Activated CD8-positive, alpha-beta T cell treated with anti-CD3 and anti-CD28 coated beads, Interleukin-2, amount 10 ng/mL, durations not matched to agents 7 days and 5 days (primary cell): ENCODE measurements at regions not wholly inside any gene's neighbourhood (a gene's known extent, or its start where the extent isn't known, plus 50 kb on each side); places are given as distances from the start of the nearest gene placed in this dataset.

ENCODE experiments used
- ATAC-seq: fragments of 150-1000 bp; cut with Tn5 transposase; one replicate; pipeline ENCODE4 v1.10.0; 2021; ENCODE audit warnings: moderate library complexity
- CTCF ChIA-PET: fragments of 350-600 bp; sonication (Branson Sonifier 250); formaldehyde crosslinking; loops from one replicate; lab custom pipeline; 2021; ENCODE audit warnings: antibody characterized with exemption; lab: Charles Lee
- POLR2A ChIA-PET: fragments of 350-600 bp; sonication (Branson Sonifier 250); formaldehyde crosslinking; loops from one replicate; lab custom pipeline; 2021; ENCODE audit warnings: antibody characterized with exemption; lab: Charles Lee
- DNase-seq: peaks from one replicate; pipeline ENCODE4 v3.0.0-alpha.2; 2020
- H3K27ac Mint-ChIP-seq: one replicate; pipeline ENCODE4 v1.8.0; 2021; ENCODE audit warnings: mild to moderate bottlenecking, mixed read lengths
- H3K27me3 Mint-ChIP-seq: one replicate; pipeline ENCODE4 v1.8.0; 2021; ENCODE audit warnings: low read depth, mixed read lengths
- H3K36me3 Mint-ChIP-seq: one replicate; pipeline ENCODE4 v1.8.0; 2021; ENCODE audit warnings: low read depth, mixed read lengths
- H3K4me1 Mint-ChIP-seq: one replicate; pipeline ENCODE4 v1.8.0; 2021; ENCODE audit warnings: low read depth, mixed read lengths
- H3K4me3 Mint-ChIP-seq: one replicate; pipeline ENCODE4 v1.8.0; 2021; ENCODE audit warnings: mild to moderate bottlenecking, mixed read lengths
- H3K9me3 Mint-ChIP-seq: one replicate; pipeline ENCODE4 v1.8.0; 2022; ENCODE audit warnings: mixed read lengths; ENCODE audit not compliant: insufficient read depth

GRCh38 chr17:71257096-71257495 lies 863.7 kb upstream of the SOX9 start:
- H3K27me3 Mint-ChIP-seq = no peaks in the 10 kb centered on the region
- H3K36me3 Mint-ChIP-seq = no peaks in the 10 kb centered on the region
- no peaks in the 10 kb centered on the region for H3K4me1 Mint-ChIP-seq
- no peak for ATAC-seq
- no peak overlapping the region for H3K4me3 Mint-ChIP-seq
- H3K27ac Mint-ChIP-seq = no peak overlapping the region
- ChIA-PET POLR2A (no interaction called here), CTCF (no interaction called here)
- DNase-seq = no peak
- no peaks in the 10 kb centered on the region for H3K9me3 Mint-ChIP-seq

GRCh38 chr17:71260366-71260940 lies 860.4 kb upstream of the SOX9 start:
- ChIA-PET POLR2A (no interaction called here), CTCF (no interaction called here)
- Mint-ChIP-seq H3K9me3 (no peaks in the 10 kb centered on the region), H3K36me3 (no peaks in the 10 kb centered on the region), H3K27me3 (no peaks in the 10 kb centered on the region), H3K4me1 (no peaks in the 10 kb centered on the region), H3K27ac (no peak overlapping the region), H3K4me3 (no peak overlapping the region)
- ATAC-seq (no peak), DNase-seq (no peak)

- H3K36me3 Mint-ChIP-seq = no peaks in the 10 kb centered on the region
- H3K27me3 Mint-ChIP-seq = no peaks in the 10 kb centered on the region
- CTCF ChIA-PET = no interaction called here
- no peaks in the 10 kb centered on the region for H3K4me1 Mint-ChIP-seq
- POLR2A ChIA-PET = no interaction called here
- peaks cover 5% of the 10 kb centered on the region for H3K9me3 Mint-ChIP-seq
- DNase-seq (no peak), ATAC-seq (no peak)
- no peak overlapping the region for H3K4me3 Mint-ChIP-seq
- no peak overlapping the region for H3K27ac Mint-ChIP-seq
These were observed 858.2 kb upstream of the SOX9 start for GRCh38 chr17:71262586-71262985.

GRCh38 chr17:71267668-71268067 lies 853.2 kb upstream of the SOX9 start:
- Mint-ChIP-seq H3K36me3 (no peaks in the 10 kb centered on the region), H3K27ac (no peak overlapping the region), H3K9me3 (peaks cover 12% of the 10 kb centered on the region), H3K4me1 (no peaks in the 10 kb centered on the region), H3K27me3 (no peaks in the 10 kb centered on the region), H3K4me3 (no peak overlapping the region)
- ChIA-PET POLR2A (no interaction called here), CTCF (no interaction called here)
- DNase-seq (no peak), ATAC-seq (no peak)

GRCh38 chr17:71269201-71269600 lies 851.6 kb upstream of the SOX9 start:
- ChIA-PET CTCF (no interaction called here), POLR2A (no interaction called here)
- ATAC-seq = no peak
- H3K4me3 Mint-ChIP-seq = no peak overlapping the region
- no peak overlapping the region for H3K27ac Mint-ChIP-seq
- H3K9me3 Mint-ChIP-seq = peaks cover 12% of the 10 kb centered on the region
- DNase-seq = no peak
- H3K27me3 Mint-ChIP-seq = no peaks in the 10 kb centered on the region
- H3K4me1 Mint-ChIP-seq = no peaks in the 10 kb centered on the region
- H3K36me3 Mint-ChIP-seq = no peaks in the 10 kb centered on the region

GRCh38 chr17:71273441-71273840 lies 847.4 kb upstream of the SOX9 start:
- H3K4me1 Mint-ChIP-seq = no peaks in the 10 kb centered on the region
- H3K27me3 Mint-ChIP-seq = no peaks in the 10 kb centered on the region
- ATAC-seq (no peak), DNase-seq (no peak)
- ChIA-PET CTCF (no interaction called here), POLR2A (no interaction called here)
- no peak overlapping the region for H3K4me3 Mint-ChIP-seq
- no peak overlapping the region for H3K27ac Mint-ChIP-seq
- H3K9me3 Mint-ChIP-seq = peaks cover 12% of the 10 kb centered on the region
- no peaks in the 10 kb centered on the region for H3K36me3 Mint-ChIP-seq

GRCh38 chr17:71276079-71276478 lies 844.7 kb upstream of the SOX9 start:
- Mint-ChIP-seq H3K4me3 (no peak overlapping the region), H3K9me3 (peaks cover 10% of the 10 kb centered on the region), H3K27me3 (no peaks in the 10 kb centered on the region), H3K27ac (no peak overlapping the region), H3K4me1 (no peaks in the 10 kb centered on the region), H3K36me3 (no peaks in the 10 kb centered on the region)
- POLR2A ChIA-PET = no interaction called here
- CTCF ChIA-PET = no interaction called here
- no peak for ATAC-seq
- DNase-seq = no peak

- ATAC-seq (no peak), DNase-seq (no peak)
- ChIA-PET POLR2A (no interaction called here), CTCF (no interaction called here)
- Mint-ChIP-seq H3K4me1 (no peaks in the 10 kb centered on the region), H3K9me3 (peaks cover 5% of the 10 kb centered on the region), H3K27me3 (no peaks in the 10 kb centered on the region), H3K4me3 (no peak overlapping the region), H3K36me3 (no peaks in the 10 kb centered on the region), H3K27ac (no peak overlapping the region)
These were observed 837.3 kb upstream of the SOX9 start for GRCh38 chr17:71283486-71283885.

- POLR2A ChIA-PET = no interaction called here
- no peaks in the 10 kb centered on the region for H3K4me1 Mint-ChIP-seq
These were observed 836.6 kb upstream of the SOX9 start for GRCh38 chr17:71284032-71284755.

GRCh38 chr17:71286625-71287024 lies 834.2 kb upstream of the SOX9 start:
- Mint-ChIP-seq H3K36me3 (no peaks in the 10 kb centered on the region), H3K4me3 (no peak overlapping the region), H3K27ac (no peak overlapping the region), H3K4me1 (no peaks in the 10 kb centered on the region), H3K27me3 (no peaks in the 10 kb centered on the region), H3K9me3 (no peaks in the 10 kb centered on the region)
- no peak for ATAC-seq
- ChIA-PET POLR2A (no interaction called here), CTCF (no interaction called here)
- DNase-seq = no peak

More at GRCh38 chr17:71284032-71284755, 836.6 kb upstream of the SOX9 start:
- Mint-ChIP-seq H3K4me3 (no peak overlapping the region), H3K9me3 (peaks cover 4% of the 10 kb centered on the region), H3K36me3 (no peaks in the 10 kb centered on the region), H3K27me3 (no peaks in the 10 kb centered on the region), H3K27ac (no peak overlapping the region)
- CTCF ChIA-PET = no interaction called here
- DNase-seq (no peak), ATAC-seq (no peak)

GRCh38 chr17:71287071-71287823 lies 833.6 kb upstream of the SOX9 start:
- Mint-ChIP-seq H3K4me3 (no peak overlapping the region), H3K27ac (no peak overlapping the region), H3K9me3 (no peaks in the 10 kb centered on the region), H3K36me3 (no peaks in the 10 kb centered on the region), H3K4me1 (no peaks in the 10 kb centered on the region), H3K27me3 (no peaks in the 10 kb centered on the region)
- ChIA-PET CTCF (no interaction called here), POLR2A (no interaction called here)
- DNase-seq (no peak), ATAC-seq (no peak)

GRCh38 chr17:71292006-71292405 lies 828.8 kb upstream of the SOX9 start:
- H3K4me1 Mint-ChIP-seq = no peaks in the 10 kb centered on the region
- no peaks in the 10 kb centered on the region for H3K9me3 Mint-ChIP-seq
- H3K27ac Mint-ChIP-seq = no peak overlapping the region
- CTCF ChIA-PET = no interaction called here
- ATAC-seq (no peak), DNase-seq (no peak)
- POLR2A ChIA-PET = no interaction called here
- no peaks in the 10 kb centered on the region for H3K36me3 Mint-ChIP-seq
- no peaks in the 10 kb centered on the region for H3K27me3 Mint-ChIP-seq
- H3K4me3 Mint-ChIP-seq = no peak overlapping the region
